ENCODE measurements at regions not wholly inside any gene's neighbourhood (a gene's known extent, or its start where the extent isn't known, plus 50 kb on each side); places are given as distances from the start of the nearest gene placed in this dataset.
A peak's percentile ranks its signal among the peaks of the same experiment; 100 is the strongest.

GRCh38 chr3:87175732-87176131 lies 51.4 kb upstream of the CHMP2B start:
- no peak for DNase-seq

- DNase-seq, result peak; percentile 14 to 55 (median 44)
Observed at GRCh38 chr3:87173776-87174175, 53.3 kb upstream of the CHMP2B start.

- no peak for DNase-seq
Observed at GRCh38 chr3:87173071-87173470, 54.0 kb upstream of the CHMP2B start.

GRCh38 chr3:87167628-87168456 lies 59.3 kb upstream of the CHMP2B start:
- DNase-seq, result peak; percentile 57 to 75 (median 62)

- no peak for DNase-seq
Observed at GRCh38 chr3:87164245-87164644, 62.9 kb upstream of the CHMP2B start.

- DNase-seq, result no peak
Observed at GRCh38 chr3:87161851-87162250, 65.3 kb upstream of the CHMP2B start.

- DNase-seq, result no peak
Observed at GRCh38 chr3:87161417-87161816, 65.7 kb upstream of the CHMP2B start.

- DNase-seq, result no peak
Observed at GRCh38 chr3:87161013-87161412, 66.1 kb upstream of the CHMP2B start.

GRCh38 chr3:87158823-87159222 lies 68.3 kb upstream of the CHMP2B start:
- DNase-seq, result no peak

GRCh38 chr3:87148020-87148419 lies 79.1 kb upstream of the CHMP2B start:
- no peak for DNase-seq

- DNase-seq, result no peak
Observed at GRCh38 chr3:87147562-87147961, 79.5 kb upstream of the CHMP2B start.

- DNase-seq, result peak in 3 of 4 experiments; percentile 10 to 29 (median 23)
Observed at GRCh38 chr3:87145553-87145952, 81.6 kb upstream of the CHMP2B start.

GRCh38 chr3:87136066-87136596 lies 91.0 kb upstream of the CHMP2B start:
- no peak for DNase-seq

GRCh38 chr3:87135412-87135811 lies 91.7 kb upstream of the CHMP2B start:
- DNase-seq, result no peak

GRCh38 chr3:87132801-87133200 lies 94.3 kb upstream of the CHMP2B start:
- DNase-seq, result no peak

GRCh38 chr3:87128006-87128405 lies 99.1 kb upstream of the CHMP2B start:
- no peak for DNase-seq

- no peak for DNase-seq
Observed at GRCh38 chr3:87127281-87127680, 99.8 kb upstream of the CHMP2B start.

- DNase-seq, result no peak
Observed at GRCh38 chr3:87126321-87126720, 100.8 kb upstream of the CHMP2B start.

- DNase-seq, result no peak
Observed at GRCh38 chr3:87125116-87125515, 102.0 kb upstream of the CHMP2B start.

- no peak for DNase-seq
Observed at GRCh38 chr3:87122766-87123165, 104.3 kb upstream of the CHMP2B start.

- no peak for DNase-seq
Observed at GRCh38 chr3:87121856-87122255, 105.3 kb upstream of the CHMP2B start.

- DNase-seq, result no peak
Observed at GRCh38 chr3:87120881-87121280, 106.2 kb upstream of the CHMP2B start.

GRCh38 chr3:87120236-87120635 lies 106.9 kb upstream of the CHMP2B start:
- no peak for DNase-seq

- DNase-seq, result no peak
Observed at GRCh38 chr3:87109465-87109864, 117.6 kb upstream of the CHMP2B start.

Data from suppressor macrophage (primary cell).